ENCODE measurements at regions not wholly inside any gene's neighbourhood (a gene's known extent, or its start where the extent isn't known, plus 50 kb on each side); places are given as distances from the start of the nearest gene placed in this dataset.

- no peak for ATAC-seq (ENCODE audit: insufficient read depth, low read depth)
- no peak overlapping the region for H2AFZ ChIP-seq (ENCODE audit: low read depth, low read length)
- no peaks in the 10 kb centered on the region for H3K27me3 ChIP-seq (ENCODE audit: insufficient read depth, low read length, poor library complexity)
- H3K4me3 ChIP-seq (ENCODE audit: low read depth in 1 of 2, low read length in 2 of 2) = no peak overlapping the region
- H3K36me3 ChIP-seq (ENCODE audit: insufficient read depth, low read length) = no peaks in the 10 kb centered on the region
- TF ChIP-seq CTCF (IDR thresholded peaks at IDR 0.05; ENCODE audit: borderline replicate concordance, extremely low read depth, low read length, poor library complexity, severe bottlenecking) (no peak), EZH2 (IDR thresholded peaks at IDR 0.05; ENCODE audit: borderline replicate concordance, low read depth, low read length, severe bottlenecking) (no peak)
- H4K20me1 ChIP-seq (ENCODE audit: insufficient read depth, low read length) = no peaks in the 10 kb centered on the region
- H3K27ac ChIP-seq (ENCODE audit: low read length) = no peak overlapping the region
- DNase-seq = no peak
- H3K9ac ChIP-seq (ENCODE audit: low read depth, low read length) = no peak overlapping the region
- H3K4me2 ChIP-seq (ENCODE audit: insufficient read depth, low read length) = no peak overlapping the region
- no peaks in the 10 kb centered on the region for H3K4me1 ChIP-seq (ENCODE audit: insufficient read depth, low read length)
- peaks cover 4% of the 10 kb centered on the region for H3K9me3 ChIP-seq (ENCODE audit: insufficient read depth, low read length, severe bottlenecking)
- H3K79me2 ChIP-seq (ENCODE audit: insufficient read depth, low read length) = no peaks in the 10 kb centered on the region
Observed at GRCh38 chr2:19114754-19115231, 243.6 kb downstream of the OSR1 start.

GRCh38 chr2:19114126-19114525 is 244.3 kb downstream of the OSR1 start:
- Histone ChIP-seq H2AFZ (ENCODE audit: low read depth, low read length) (no peak overlapping the region), H3K27ac (ENCODE audit: low read length) (no peak overlapping the region), H3K36me3 (ENCODE audit: insufficient read depth, low read length) (no peaks in the 10 kb centered on the region), H4K20me1 (ENCODE audit: insufficient read depth, low read length) (no peaks in the 10 kb centered on the region), H3K79me2 (ENCODE audit: insufficient read depth, low read length) (no peaks in the 10 kb centered on the region), H3K27me3 (ENCODE audit: insufficient read depth, low read length, poor library complexity) (no peaks in the 10 kb centered on the region), H3K4me1 (ENCODE audit: insufficient read depth, low read length) (no peaks in the 10 kb centered on the region), H3K4me3 (ENCODE audit: low read depth in 1 of 2, low read length in 2 of 2) (no peak overlapping the region), H3K9me3 (ENCODE audit: insufficient read depth, low read length, severe bottlenecking) (peaks cover 4% of the 10 kb centered on the region), H3K9ac (ENCODE audit: low read depth, low read length) (no peak overlapping the region), H3K4me2 (ENCODE audit: insufficient read depth, low read length) (no peak overlapping the region)
- ATAC-seq (ENCODE audit: insufficient read depth, low read depth) (no peak), DNase-seq (no peak)
- TF ChIP-seq CTCF (IDR thresholded peaks at IDR 0.05; ENCODE audit: borderline replicate concordance, extremely low read depth, low read length, poor library complexity, severe bottlenecking) = no peak
- no peak for TF ChIP-seq EZH2 (IDR thresholded peaks at IDR 0.05; ENCODE audit: borderline replicate concordance, low read depth, low read length, severe bottlenecking)

GRCh38 chr2:19111354-19111753 is 247.1 kb downstream of the OSR1 start:
- no peak overlapping the region for H3K4me2 ChIP-seq (ENCODE audit: insufficient read depth, low read length)
- no peaks in the 10 kb centered on the region for H3K27me3 ChIP-seq (ENCODE audit: insufficient read depth, low read length, poor library complexity)
- H3K36me3 ChIP-seq (ENCODE audit: insufficient read depth, low read length) = no peaks in the 10 kb centered on the region
- no peak overlapping the region for H2AFZ ChIP-seq (ENCODE audit: low read depth, low read length)
- no peak overlapping the region for H3K27ac ChIP-seq (ENCODE audit: low read length)
- no peaks in the 10 kb centered on the region for H4K20me1 ChIP-seq (ENCODE audit: insufficient read depth, low read length)
- H3K4me3 ChIP-seq (ENCODE audit: low read depth in 1 of 2, low read length in 2 of 2) = no peak overlapping the region
- H3K79me2 ChIP-seq (ENCODE audit: insufficient read depth, low read length) = no peaks in the 10 kb centered on the region
- H3K4me1 ChIP-seq (ENCODE audit: insufficient read depth, low read length) = no peaks in the 10 kb centered on the region
- TF ChIP-seq CTCF (IDR thresholded peaks at IDR 0.05; ENCODE audit: borderline replicate concordance, extremely low read depth, low read length, poor library complexity, severe bottlenecking) (no peak), EZH2 (IDR thresholded peaks at IDR 0.05; ENCODE audit: borderline replicate concordance, low read depth, low read length, severe bottlenecking) (no peak)
- H3K9me3 ChIP-seq (ENCODE audit: insufficient read depth, low read length, severe bottlenecking) = no peaks in the 10 kb centered on the region
- DNase-seq (no peak), ATAC-seq (ENCODE audit: insufficient read depth, low read depth) (no peak)
- no peak overlapping the region for H3K9ac ChIP-seq (ENCODE audit: low read depth, low read length)

GRCh38 chr2:19109518-19109917 is 248.9 kb downstream of the OSR1 start:
- ATAC-seq (ENCODE audit: insufficient read depth, low read depth) = no peak
- H3K27me3 ChIP-seq (ENCODE audit: insufficient read depth, low read length, poor library complexity) = no peaks in the 10 kb centered on the region

More at GRCh38 chr2:19109518-19109917, 248.9 kb downstream of the OSR1 start:
- Histone ChIP-seq H3K9ac (ENCODE audit: low read depth, low read length) (no peak overlapping the region), H4K20me1 (ENCODE audit: insufficient read depth, low read length) (no peaks in the 10 kb centered on the region), H3K79me2 (ENCODE audit: insufficient read depth, low read length) (no peaks in the 10 kb centered on the region), H3K4me2 (ENCODE audit: insufficient read depth, low read length) (no peak overlapping the region), H3K4me3 (ENCODE audit: low read depth in 1 of 2, low read length in 2 of 2) (no peak overlapping the region), H3K36me3 (ENCODE audit: insufficient read depth, low read length) (no peaks in the 10 kb centered on the region), H3K4me1 (ENCODE audit: insufficient read depth, low read length) (no peaks in the 10 kb centered on the region), H3K9me3 (ENCODE audit: insufficient read depth, low read length, severe bottlenecking) (no peaks in the 10 kb centered on the region), H3K27ac (ENCODE audit: low read length) (no peak overlapping the region), H2AFZ (ENCODE audit: low read depth, low read length) (no peak overlapping the region)
- TF ChIP-seq EZH2 (IDR thresholded peaks at IDR 0.05; ENCODE audit: borderline replicate concordance, low read depth, low read length, severe bottlenecking) = no peak
- no peak for TF ChIP-seq CTCF (IDR thresholded peaks at IDR 0.05; ENCODE audit: borderline replicate concordance, extremely low read depth, low read length, poor library complexity, severe bottlenecking)
- DNase-seq = no peak
